ENCODE measurements at regions not wholly inside any gene's neighbourhood (a gene's known extent, or its start where the extent isn't known, plus 50 kb on each side); places are given as distances from the start of the nearest gene placed in this dataset.

DNA sequence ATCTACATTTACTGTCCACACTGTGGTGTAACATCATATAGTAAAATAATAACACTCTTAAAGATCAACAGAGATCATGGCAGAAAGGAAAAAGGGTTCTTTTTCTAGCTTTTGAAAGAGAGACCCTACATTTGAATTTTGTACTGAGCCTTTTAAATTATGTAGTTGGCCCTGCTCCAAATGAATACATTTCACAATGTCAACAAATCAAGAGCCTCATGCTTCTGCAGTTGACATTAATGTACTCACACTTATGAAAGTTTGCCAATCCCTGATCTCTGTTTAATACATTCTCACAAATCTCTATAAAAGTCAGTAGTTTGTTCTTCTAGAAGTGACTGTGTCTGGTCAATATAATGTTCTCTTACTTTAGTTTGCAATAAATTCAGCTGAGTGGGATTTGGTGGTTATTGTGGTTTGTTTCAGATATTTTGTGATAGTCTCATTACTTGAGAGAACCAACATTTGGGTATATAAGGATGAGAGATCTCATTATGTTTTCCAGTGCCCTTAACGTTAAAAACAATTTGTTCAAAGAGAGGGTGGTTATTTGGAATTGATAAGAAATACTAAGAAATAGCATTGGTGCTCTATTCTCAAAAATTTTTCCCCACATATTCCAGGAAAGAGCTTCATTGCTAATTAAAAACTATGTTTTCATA is 277.8 kb upstream of the FTMT start:
- POLR2A ChIA-PET = no interaction called here
- TF ChIP-seq, protein P1, sequence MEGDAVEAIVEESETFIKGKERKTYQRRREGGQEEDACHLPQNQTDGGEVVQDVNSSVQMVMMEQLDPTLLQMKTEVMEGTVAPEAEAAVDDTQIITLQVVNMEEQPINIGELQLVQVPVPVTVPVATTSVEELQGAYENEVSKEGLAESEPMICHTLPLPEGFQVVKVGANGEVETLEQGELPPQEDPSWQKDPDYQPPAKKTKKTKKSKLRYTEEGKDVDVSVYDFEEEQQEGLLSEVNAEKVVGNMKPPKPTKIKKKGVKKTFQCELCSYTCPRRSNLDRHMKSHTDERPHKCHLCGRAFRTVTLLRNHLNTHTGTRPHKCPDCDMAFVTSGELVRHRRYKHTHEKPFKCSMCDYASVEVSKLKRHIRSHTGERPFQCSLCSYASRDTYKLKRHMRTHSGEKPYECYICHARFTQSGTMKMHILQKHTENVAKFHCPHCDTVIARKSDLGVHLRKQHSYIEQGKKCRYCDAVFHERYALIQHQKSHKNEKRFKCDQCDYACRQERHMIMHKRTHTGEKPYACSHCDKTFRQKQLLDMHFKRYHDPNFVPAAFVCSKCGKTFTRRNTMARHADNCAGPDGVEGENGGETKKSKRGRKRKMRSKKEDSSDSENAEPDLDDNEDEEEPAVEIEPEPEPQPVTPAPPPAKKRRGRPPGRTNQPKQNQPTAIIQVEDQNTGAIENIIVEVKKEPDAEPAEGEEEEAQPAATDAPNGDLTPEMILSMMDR (IDR thresholded peaks at IDR 0.05; ENCODE audit: control extremely low read depth, extremely low read depth, low read depth, missing control alignments) = no peak
- DNase-seq (ENCODE audit: extremely low spot score) = no peak
- CTCF ChIA-PET = interaction anchor here (1.0 kb wide), 1 partner anchor 12 kb away, joined by 3 read pairs; no protein-coding TSS in a partner anchor

DNA sequence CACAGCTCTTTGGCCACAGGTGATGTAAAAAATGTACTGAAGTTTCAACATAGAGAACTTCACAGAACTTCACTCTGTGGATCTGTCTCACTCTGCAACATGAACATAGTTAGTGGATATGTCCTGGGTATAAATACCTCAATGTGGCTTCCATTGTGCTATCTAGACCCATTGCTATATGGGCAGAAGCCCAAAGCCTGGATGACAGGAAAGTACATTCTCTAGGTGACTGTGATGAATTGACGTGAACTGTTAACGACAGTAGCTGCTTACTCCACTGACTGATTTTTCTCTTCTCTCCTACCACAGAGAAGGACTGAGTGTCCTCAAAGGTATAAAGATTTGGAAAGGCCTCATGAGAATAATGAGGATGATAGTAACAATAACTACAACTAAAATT is 270.1 kb upstream of the FTMT start:
- TF ChIP-seq, protein P1 (IDR thresholded peaks at IDR 0.05; ENCODE audit: control extremely low read depth, extremely low read depth, low read depth, missing control alignments) = no peak
- ChIA-PET POLR2A (no interaction called here), CTCF (interaction anchor here (1.0 kb wide), 1 partner anchor 10 kb away, joined by 3 read pairs; no protein-coding TSS in a partner anchor)
- no peak for DNase-seq (ENCODE audit: extremely low spot score)

DNA sequence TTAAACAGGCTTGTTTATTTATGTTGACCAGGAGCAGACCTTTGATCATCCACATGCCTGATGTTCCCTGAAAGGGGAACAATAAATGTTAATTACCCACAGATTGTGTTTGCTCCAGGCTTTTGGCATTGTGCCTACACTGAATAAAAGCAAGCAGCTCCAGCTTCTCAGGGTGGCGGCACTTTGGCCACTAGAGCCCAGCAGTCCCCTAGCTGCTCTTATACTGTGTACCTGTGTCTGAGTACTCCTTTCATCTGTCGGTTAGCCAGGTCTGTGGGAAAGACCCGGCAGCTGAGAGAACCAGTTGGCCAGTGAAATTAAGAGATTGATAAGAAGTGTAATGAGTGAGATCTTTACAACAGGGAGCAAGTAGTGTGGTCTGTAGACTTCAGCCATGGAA is 254.8 kb upstream of the FTMT start:
- CTCF ChIA-PET = interaction anchor here (1.7 kb wide), 1 partner anchor 36 kb away, joined by 4 read pairs; no protein-coding TSS in a partner anchor
- POLR2A ChIA-PET = no interaction called here
- DNase-seq (ENCODE audit: extremely low spot score) = no peak
- TF ChIP-seq, protein P1 (IDR thresholded peaks at IDR 0.05; ENCODE audit: control extremely low read depth, extremely low read depth, low read depth, missing control alignments) = no peak

DNA sequence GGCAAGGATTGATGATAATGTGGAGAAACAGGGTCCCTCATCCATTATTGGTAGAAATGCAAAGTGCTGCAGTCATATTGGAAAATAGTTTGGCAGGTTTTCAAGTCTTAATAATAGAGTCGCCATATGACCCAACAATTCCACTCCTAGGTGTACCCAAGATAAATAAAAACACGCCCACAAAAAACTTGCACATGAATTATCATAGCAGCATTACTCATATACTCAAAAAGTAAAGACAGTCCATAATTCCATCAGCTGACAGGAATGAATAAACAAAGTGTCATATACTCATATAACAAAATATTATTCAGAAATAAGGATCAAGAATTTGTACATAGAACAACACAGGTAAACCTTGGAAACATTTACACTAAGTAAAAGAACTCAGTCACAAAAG is 242.9 kb upstream of the FTMT start:
- ChIA-PET POLR2A (no interaction called here), CTCF (interaction anchor here (1.0 kb wide), 1 partner anchor 17 kb away, joined by 4 read pairs; no protein-coding TSS in a partner anchor)
- TF ChIP-seq, protein P1 (IDR thresholded peaks at IDR 0.05; ENCODE audit: control extremely low read depth, extremely low read depth, low read depth, missing control alignments) = no peak
- no peak for DNase-seq (ENCODE audit: extremely low spot score)

DNA sequence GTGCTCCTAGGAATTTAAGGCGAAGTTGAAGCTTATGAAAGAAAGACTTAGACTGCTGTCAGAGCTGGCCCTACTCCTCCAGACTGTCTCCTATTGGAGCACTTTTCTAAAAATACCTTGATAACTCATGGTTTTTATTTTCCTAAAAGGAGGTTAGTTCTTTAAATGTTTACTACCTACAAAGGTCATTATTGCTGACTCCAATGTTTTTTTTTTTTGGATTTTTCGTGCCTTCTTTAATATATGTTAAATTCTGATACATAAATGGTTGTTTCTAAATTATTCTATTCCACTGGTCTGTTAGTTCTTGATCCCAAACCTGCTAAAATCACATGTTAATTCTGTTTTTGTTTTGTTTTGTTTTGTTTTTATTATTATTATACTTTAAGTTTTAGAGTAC is 227.6 kb upstream of the FTMT start:
- CTCF ChIA-PET = interaction anchor here (1.8 kb wide), 1 partner anchor 12 kb away, joined by 5 read pairs; no protein-coding TSS in a partner anchor
- no peak for DNase-seq (ENCODE audit: extremely low spot score)
- POLR2A ChIA-PET = no interaction called here
- TF ChIP-seq, protein P1 (IDR thresholded peaks at IDR 0.05; ENCODE audit: control extremely low read depth, extremely low read depth, low read depth, missing control alignments) = no peak

DNA sequence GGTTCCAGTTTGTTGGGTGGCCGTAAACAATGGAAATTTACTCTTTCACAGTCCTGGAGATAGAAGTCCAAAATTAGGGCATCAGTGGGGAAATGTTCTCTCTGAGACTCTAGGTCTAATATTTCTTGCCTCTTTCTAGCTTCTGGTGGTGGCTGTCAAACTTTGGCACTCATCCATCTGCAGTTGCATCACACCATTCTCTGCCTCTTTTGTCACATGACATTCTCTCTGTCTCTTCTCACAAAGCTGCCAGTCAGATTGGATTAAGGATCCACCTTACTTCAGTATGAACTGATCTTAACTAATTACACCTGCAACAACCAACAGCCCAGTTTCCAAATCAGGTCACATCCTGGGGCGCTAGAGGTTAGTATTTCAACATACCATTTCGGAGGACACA is 222.9 kb upstream of the FTMT start:
- ChIA-PET POLR2A (no interaction called here), CTCF (interaction anchor here (1.0 kb wide), 1 partner anchor 9 kb away, joined by 3 read pairs; no protein-coding TSS in a partner anchor)
- TF ChIP-seq, protein P1 (IDR thresholded peaks at IDR 0.05; ENCODE audit: control extremely low read depth, extremely low read depth, low read depth, missing control alignments) = no peak
- no peak for DNase-seq (ENCODE audit: extremely low spot score)

Measured in GM10248 (cell line).